HG02798 (cell line): ENCODE measurements at regions not wholly inside any gene's neighbourhood (a gene's known extent, or its start where the extent isn't known, plus 50 kb on each side); places are given as distances from the start of the nearest gene placed in this dataset.

Experiments used
- ATAC-seq: cut with Tn5 transposase; IDR thresholded peaks from one replicate; pipeline ENCODE4 v1.9.1; 2021; ENCODE audit warnings: mild to moderate bottlenecking; ENCODE audit not compliant: unreplicated experiment, poor library complexity

- ATAC-seq: no peak
These were observed 276.6 kb downstream of the CHRM3 start for GRCh38 chr1:239662950-239663349.

GRCh38 chr1:239672256-239672655 lies 285.9 kb downstream of the CHRM3 start:
- ATAC-seq: no peak

- ATAC-seq: no peak
These were observed 289.4 kb downstream of the CHRM3 start for GRCh38 chr1:239675735-239676134.

- ATAC-seq: no peak
These were observed 290.3 kb downstream of the CHRM3 start for GRCh38 chr1:239676522-239677273.

GRCh38 chr1:239677362-239677761 lies 291.0 kb downstream of the CHRM3 start:
- ATAC-seq: no peak

- ATAC-seq: no peak
These were observed 291.8 kb downstream of the CHRM3 start for GRCh38 chr1:239678181-239678580.

- no peak for ATAC-seq
These were observed 295.7 kb downstream of the CHRM3 start for GRCh38 chr1:239682046-239682445.

GRCh38 chr1:239682960-239683359 lies 296.6 kb downstream of the CHRM3 start:
- ATAC-seq: no peak

GRCh38 chr1:239686386-239686785 lies 300.0 kb downstream of the CHRM3 start:
- ATAC-seq: no peak

- no peak for ATAC-seq
These were observed 309.9 kb downstream of the CHRM3 start for GRCh38 chr1:239696317-239696716.

GRCh38 chr1:239700667-239701066 lies 314.3 kb downstream of the CHRM3 start:
- ATAC-seq: no peak

GRCh38 chr1:239703075-239703474 lies 316.7 kb downstream of the CHRM3 start:
- no peak for ATAC-seq

GRCh38 chr1:239706245-239706892 lies 320.0 kb downstream of the CHRM3 start:
- ATAC-seq: no peak

- no peak for ATAC-seq
These were observed 321.2 kb downstream of the CHRM3 start for GRCh38 chr1:239707615-239708014.

- no peak for ATAC-seq
These were observed 322.3 kb downstream of the CHRM3 start for GRCh38 chr1:239708622-239709021.

- ATAC-seq: no peak
These were observed 325.4 kb downstream of the CHRM3 start for GRCh38 chr1:239711768-239712167.

GRCh38 chr1:239717097-239717917 lies 330.9 kb downstream of the CHRM3 start:
- no peak for ATAC-seq

GRCh38 chr1:239717918-239718184 lies 331.5 kb downstream of the CHRM3 start:
- ATAC-seq: no peak

- no peak for ATAC-seq
These were observed 332.2 kb downstream of the CHRM3 start for GRCh38 chr1:239718571-239718970.

- ATAC-seq: no peak
These were observed 332.7 kb downstream of the CHRM3 start for GRCh38 chr1:239718997-239719628.
